Endothelial cell of umbilical vein (primary cell): ENCODE measurements at regions not wholly inside any gene's neighbourhood (a gene's known extent, or its start where the extent isn't known, plus 50 kb on each side); places are given as distances from the start of the nearest gene placed in this dataset.

Experiments
- CTCF ChIP-seq, 2 donors: IDR thresholded peaks; 1 replicate in 1 of 2; 2 replicates in 1 of 2; pipeline ENCODE4 v1.5.1; 2011; ENCODE audit warnings: low read length in 2 of 2, mild to moderate bottlenecking in 2 of 2, moderate library complexity in 2 of 2, control low read depth in 1 of 2, inconsistent platforms in 1 of 2, low read depth in 1 of 2; ENCODE audit not compliant: insufficient read depth in 1 of 2; ENCODE audit errors: extremely low read depth in 1 of 2
- EZH2 ChIP-seq: IDR thresholded peaks from 2 replicates; pipeline ENCODE4 v1.6.1; 2012; ENCODE audit warnings: borderline replicate concordance, low read depth, mild to moderate bottlenecking, moderate library complexity, low read length, inconsistent platforms; ENCODE audit not compliant: severe bottlenecking
- FOS ChIP-seq: IDR thresholded peaks from 2 replicates; pipeline ENCODE4 v1.6.1; 2011; ENCODE audit warnings: mild to moderate bottlenecking, low read length, moderate library complexity, borderline replicate concordance; ENCODE audit not compliant: insufficient read depth
- JUN ChIP-seq: IDR thresholded peaks from 2 replicates; pipeline ENCODE4 v1.6.1; 2011; ENCODE audit warnings: borderline replicate concordance, low read depth; ENCODE audit not compliant: insufficient read length, insufficient read depth
- POLR2A ChIP-seq: IDR thresholded peaks from 2 replicates; pipeline ENCODE4 v1.6.1; 2012; ENCODE audit warnings: low read depth, mild to moderate bottlenecking, control low read depth, low read length
- POLR2AphosphoS5 ChIP-seq: IDR thresholded peaks from 2 replicates; pipeline ENCODE4 v1.6.1; 2012; ENCODE audit warnings: low read depth, mild to moderate bottlenecking, control low read depth, low read length, moderate library complexity; ENCODE audit not compliant: insufficient read depth
- TF ChIP-seq, protein P1 (sequence below): IDR thresholded peaks from 2 replicates; pipeline ENCODE4 v1.6.1; 2011; ENCODE audit not compliant: insufficient read depth, insufficient read length

GRCh38 chr1:240667351-240667750 is 55.4 kb upstream of the GREM2 start:
- TF ChIP-seq JUN: no peak
- no peak for TF ChIP-seq CTCF (IDR thresholded peaks at IDR 0.05; ENCODE audit: extremely low read depth in 1 of 2, insufficient read depth in 1 of 2, low read depth in 1 of 2, low read length in 2 of 2)
- TF ChIP-seq POLR2AphosphoS5: no peak
- TF ChIP-seq FOS: no peak
- TF ChIP-seq EZH2: no peak
- TF ChIP-seq POLR2A: no peak
- TF ChIP-seq, protein P1, sequence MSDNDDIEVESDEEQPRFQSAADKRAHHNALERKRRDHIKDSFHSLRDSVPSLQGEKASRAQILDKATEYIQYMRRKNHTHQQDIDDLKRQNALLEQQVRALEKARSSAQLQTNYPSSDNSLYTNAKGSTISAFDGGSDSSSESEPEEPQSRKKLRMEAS: no peak
